Adrenal gland (tissue), 9 donors: ENCODE measurements at regions not wholly inside any gene's neighbourhood (a gene's known extent, or its start where the extent isn't known, plus 50 kb on each side); places are given as distances from the start of the nearest gene placed in this dataset.

Experiments used
- DNase-seq, 7 donors: peaks; one replicate each; pipeline ENCODE4 v3.0.0-alpha.2; 2019 to 2020
- H3K27ac ChIP-seq, 5 donors: fragments of 200-600 bp; sonication (generic) in 4 of 5; 1 replicate in 3 of 5; 2 replicates in 2 of 5; pipeline versions ENCODE4 v1.5.1 to v1.8.0; 2016 to 2020; ENCODE audit warnings: mild to moderate bottlenecking in 1 of 5
- H3K27me3 ChIP-seq: fragments of 200-600 bp; 2 replicates; pipeline ENCODE4 v1.8.0; 2021
- H3K36me3 ChIP-seq, 2 donors: fragments of 200-600 bp; replicated peaks in 1 of 2; 1 replicate in 1 of 2; 2 replicates in 1 of 2; pipeline versions ENCODE4 v1.5.1 to v1.8.0; 2018 to 2022
- H3K4me1 ChIP-seq, 2 donors: fragments of 200-600 bp; replicated peaks in 1 of 2; 1 replicate in 1 of 2; 2 replicates in 1 of 2; pipeline versions ENCODE4 v1.5.1 to v1.8.0; 2018 to 2021
- H3K4me3 ChIP-seq, 4 donors: fragments of 200-600 bp; sonication (generic) in 3 of 4; one replicate each; pipeline ENCODE4 v1.5.1; 2016 to 2018
- H3K9me3 ChIP-seq, 3 donors: fragments of 200-600 bp; sonication (generic) in 1 of 3; replicated peaks in 1 of 3; 1 replicate in 2 of 3; 2 replicates in 1 of 3; pipeline versions ENCODE4 v1.5.1 to v1.8.0; 2016 to 2021
- CTCF ChIP-seq, 6 experiments: fragments of 450-650 bp in 4 of 6; fragments of 200-600 bp in 2 of 6; sonication (generic) in 1 of 6; IDR thresholded peaks; 1 replicate in 5 of 6; 2 replicates in 1 of 6; pipeline versions ENCODE4 v1.5.1 to v1.8.0; 2016 to 2021; ENCODE audit warnings: antibody characterized with exemption in 6 of 6, mild to moderate bottlenecking in 2 of 6, moderate library complexity in 1 of 6
- POLR2A ChIP-seq, 2 donors: fragments of 450-650 bp; IDR thresholded peaks; one replicate each; pipeline ENCODE4 v1.6.1; 2017; ENCODE audit warnings: antibody characterized with exemption in 2 of 2, mild to moderate bottlenecking in 2 of 2, moderate library complexity in 1 of 2
- WGBS, 4 donors: extraction: QIAGEN DNeasy Blood & Tissue Kit in 2 of 4; methylation state at CpG; one replicate each; pipeline versions ENCODE4 v1.1.5 to v1.1.7; 2013 to 2017; 5-methylcytosine and 5-hydroxymethylcytosine counted together
- intact Hi-C, 2 donors: fragments of 100-400 bp; cut with DNase I; formaldehyde crosslinking; loops; one replicate each; pipeline versions ENCODE4 v1.14.1 to v1.15.0; 2022 to 2023
- donor health status: healthy with polysubstance abuse.
- donor health status: Bipolar disorder and iron deficiency.
- donor health status: DM: yes; HTN: yes; CAD: no.
- donor health status: DM: no; HTN: no; CAD: no.
- donor health status: DM: no; HTN: no; CAD: no.

DNA sequence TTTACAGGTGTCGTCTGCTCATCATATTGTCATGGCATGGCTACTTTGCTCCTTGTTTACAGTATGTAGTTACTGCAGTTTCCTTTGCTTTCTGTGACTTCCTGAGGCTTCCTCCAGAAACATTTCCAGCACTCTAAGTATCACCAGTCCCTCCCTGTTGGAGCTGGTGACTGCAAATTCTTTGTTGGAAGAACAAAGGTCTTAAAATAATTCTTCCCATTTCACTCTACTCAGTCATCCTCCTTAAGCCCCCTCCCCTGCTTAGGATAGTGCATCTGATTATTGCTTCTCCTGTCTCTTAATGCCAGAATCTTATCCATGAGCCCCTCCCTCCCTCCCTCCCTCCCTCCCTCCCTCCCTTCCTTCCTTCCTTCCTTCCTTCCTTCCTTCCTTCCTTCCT lies 72.0 kb downstream of the C3orf38 start:
- WGBS, 4 donors = 42 to 95% (median 76%) methylated on average over 1 of the region's 1 CpG
- Histone ChIP-seq H3K9me3 (no peaks in the 10 kb centered on the region), H3K4me1 (no peaks in the 10 kb centered on the region), H3K36me3 (no peaks in the 10 kb centered on the region), H3K4me3 (no peak overlapping the region), H3K27me3 (no peaks in the 10 kb centered on the region), H3K27ac (no peak overlapping the region)
- DNase-seq = no peak
- TF ChIP-seq CTCF (IDR thresholded peaks at IDR 0.05) (no peak), POLR2A (IDR thresholded peaks at IDR 0.05) (no peak)
- intact Hi-C loops = no loop called here

DNA sequence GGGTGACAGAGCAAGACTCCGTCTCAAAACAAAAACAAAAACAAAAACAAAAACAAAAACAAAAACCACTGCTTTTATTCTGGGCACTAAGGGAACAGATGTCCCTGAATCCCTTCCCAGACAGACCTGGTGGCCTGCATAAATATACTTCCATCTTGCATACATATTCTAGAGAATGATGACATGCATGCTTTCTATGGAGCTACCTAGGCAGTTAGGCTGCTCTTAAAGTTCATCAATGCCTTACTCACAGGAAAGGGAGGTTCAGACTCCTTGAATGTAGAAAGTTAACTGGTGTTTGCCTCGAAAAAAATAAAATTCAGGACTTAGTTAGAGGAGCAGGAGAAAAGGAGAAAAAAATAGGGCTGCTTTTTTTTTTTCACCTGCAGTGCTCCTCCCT lies 72.6 kb downstream of the C3orf38 start:
- intact Hi-C loops = no loop called here
- 76 to 80% (median 78%) methylated on average over 2 of the region's 2 CpGs for WGBS, 4 donors
- H3K27me3 ChIP-seq = no peaks in the 10 kb centered on the region
- no peak for TF ChIP-seq POLR2A (IDR thresholded peaks at IDR 0.05)
- TF ChIP-seq CTCF (IDR thresholded peaks at IDR 0.05) = no peak
- no peaks in the 10 kb centered on the region for H3K36me3 ChIP-seq
- no peak overlapping the region for H3K4me3 ChIP-seq
- no peaks in the 10 kb centered on the region for H3K9me3 ChIP-seq
- no peak for DNase-seq
- H3K27ac ChIP-seq = no peak overlapping the region
- no peaks in the 10 kb centered on the region for H3K4me1 ChIP-seq

DNA sequence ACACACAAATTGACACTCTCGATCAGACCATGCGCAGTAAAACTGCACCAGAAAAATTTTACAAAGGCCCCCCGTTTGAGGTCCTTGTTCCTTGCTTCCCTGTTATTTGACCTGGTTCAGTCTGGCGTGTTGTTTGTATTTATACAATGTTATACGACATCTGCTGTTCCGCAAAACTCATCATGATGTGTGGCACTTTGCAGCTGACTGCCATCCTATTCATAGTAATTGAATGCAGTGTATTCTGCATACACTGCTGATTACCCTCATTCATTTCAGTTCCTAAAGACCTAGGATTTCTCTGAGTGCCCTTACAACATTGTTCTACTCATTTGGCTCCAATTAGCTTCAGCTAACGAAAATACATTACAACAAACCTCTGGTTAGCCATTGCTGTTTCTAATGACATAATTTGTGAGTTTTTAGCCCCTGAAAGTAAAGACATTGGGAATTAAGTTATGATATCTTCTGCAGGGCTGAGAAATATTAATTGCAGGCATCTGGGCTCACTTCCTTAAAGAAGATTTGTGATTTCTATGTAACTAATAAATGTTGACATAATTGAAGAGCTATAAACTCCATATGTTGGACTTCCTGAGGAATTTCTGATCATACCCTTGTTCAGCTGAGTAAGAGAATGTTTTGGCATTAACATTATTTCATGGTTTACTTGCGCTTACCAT lies 75.7 kb downstream of the C3orf38 start:
- Histone ChIP-seq H3K27ac (no peak overlapping the region), H3K27me3 (no peaks in the 10 kb centered on the region), H3K4me3 (no peak overlapping the region), H3K4me1 (no peaks in the 10 kb centered on the region), H3K36me3 (no peaks in the 10 kb centered on the region), H3K9me3 (no peaks in the 10 kb centered on the region)
- DNase-seq = no peak
- WGBS, 4 donors = 63 to 78% (median 67%) methylated on average over 8 of the region's 8 CpGs
- no peak for TF ChIP-seq CTCF (IDR thresholded peaks at IDR 0.05)
- TF ChIP-seq POLR2A (IDR thresholded peaks at IDR 0.05) = no peak
- intact Hi-C loops = no loop called here

GRCh38 chr3:88226910-88227309 lies 77.2 kb downstream of the C3orf38 start:
- Histone ChIP-seq H3K9me3 (no peaks in the 10 kb centered on the region), H3K4me1 (no peaks in the 10 kb centered on the region), H3K36me3 (no peaks in the 10 kb centered on the region), H3K27me3 (no peaks in the 10 kb centered on the region), H3K27ac (no peak overlapping the region), H3K4me3 (no peak overlapping the region)
- DNase-seq = no peak
- intact Hi-C loops = no loop called here
- 50 to 81% (median 64%) methylated on average over 3 of the region's 3 CpGs for WGBS, 4 donors
- no peak for TF ChIP-seq POLR2A (IDR thresholded peaks at IDR 0.05)
- no peak for TF ChIP-seq CTCF (IDR thresholded peaks at IDR 0.05)
